LNCAP (cell line): ENCODE measurements at regions not wholly inside any gene's neighbourhood (a gene's known extent, or its start where the extent isn't known, plus 50 kb on each side); places are given as distances from the start of the nearest gene placed in this dataset.

Experiments
- TF ChIP-seq, protein P1 (sequence below): fragments of 450-650 bp; IDR thresholded peaks from 2 replicates; pipeline ENCODE4 v1.5.1; 2017; ENCODE audit warnings: mild to moderate bottlenecking

DNA sequence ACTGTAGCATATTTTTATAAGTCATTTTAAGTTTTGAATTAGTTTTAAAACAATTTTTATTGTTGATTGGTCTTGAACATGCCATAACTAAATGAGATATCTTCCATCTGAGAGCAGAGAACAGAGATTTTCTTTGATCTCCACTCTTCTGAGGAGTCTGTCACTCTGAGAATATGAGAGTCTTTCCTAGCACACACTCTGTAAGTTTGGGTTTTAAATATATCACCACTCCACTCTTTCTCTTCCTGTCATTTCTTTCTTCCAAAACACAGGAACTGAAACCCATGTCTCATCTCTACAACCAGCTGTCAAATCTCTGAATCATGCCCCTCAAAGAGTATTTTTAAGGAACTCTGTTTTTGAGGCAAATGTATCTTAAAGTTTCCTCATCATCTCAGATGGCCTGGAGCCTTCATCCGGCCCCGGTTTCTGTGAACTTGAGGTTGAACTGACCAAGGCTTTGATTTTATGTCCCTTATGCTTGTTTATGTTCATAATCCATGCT lies 698.2 kb upstream of the SGCG start:
- TF ChIP-seq, protein P1, sequence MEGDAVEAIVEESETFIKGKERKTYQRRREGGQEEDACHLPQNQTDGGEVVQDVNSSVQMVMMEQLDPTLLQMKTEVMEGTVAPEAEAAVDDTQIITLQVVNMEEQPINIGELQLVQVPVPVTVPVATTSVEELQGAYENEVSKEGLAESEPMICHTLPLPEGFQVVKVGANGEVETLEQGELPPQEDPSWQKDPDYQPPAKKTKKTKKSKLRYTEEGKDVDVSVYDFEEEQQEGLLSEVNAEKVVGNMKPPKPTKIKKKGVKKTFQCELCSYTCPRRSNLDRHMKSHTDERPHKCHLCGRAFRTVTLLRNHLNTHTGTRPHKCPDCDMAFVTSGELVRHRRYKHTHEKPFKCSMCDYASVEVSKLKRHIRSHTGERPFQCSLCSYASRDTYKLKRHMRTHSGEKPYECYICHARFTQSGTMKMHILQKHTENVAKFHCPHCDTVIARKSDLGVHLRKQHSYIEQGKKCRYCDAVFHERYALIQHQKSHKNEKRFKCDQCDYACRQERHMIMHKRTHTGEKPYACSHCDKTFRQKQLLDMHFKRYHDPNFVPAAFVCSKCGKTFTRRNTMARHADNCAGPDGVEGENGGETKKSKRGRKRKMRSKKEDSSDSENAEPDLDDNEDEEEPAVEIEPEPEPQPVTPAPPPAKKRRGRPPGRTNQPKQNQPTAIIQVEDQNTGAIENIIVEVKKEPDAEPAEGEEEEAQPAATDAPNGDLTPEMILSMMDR, result no peak

GRCh38 chr13:22483276-22483675 lies 697.5 kb upstream of the SGCG start:
- TF ChIP-seq, protein P1, result no peak

GRCh38 chr13:22486490-22486889 lies 694.3 kb upstream of the SGCG start:
- TF ChIP-seq, protein P1, result no peak

- TF ChIP-seq, protein P1, result no peak
Measured at GRCh38 chr13:22487932-22488331, 692.8 kb upstream of the SGCG start.

DNA sequence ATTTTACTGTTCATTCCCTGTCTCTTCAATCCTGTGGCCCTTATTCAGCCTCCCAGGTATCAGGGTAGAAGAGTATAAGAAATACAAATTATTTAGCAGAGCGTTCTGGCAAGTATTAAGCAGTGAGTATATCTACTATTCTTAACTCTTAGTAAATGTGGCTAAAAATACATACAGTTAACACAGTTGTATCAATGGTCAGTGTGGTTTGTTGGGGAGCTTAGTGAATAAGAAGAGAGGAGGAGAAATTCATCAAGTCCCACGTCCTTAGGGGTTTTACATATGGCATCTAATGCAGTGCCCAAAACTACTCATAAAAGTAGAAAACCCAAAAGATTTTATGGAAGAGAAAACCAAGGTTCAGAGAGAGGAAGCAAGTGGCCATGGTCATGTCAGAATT lies 691.0 kb upstream of the SGCG start:
- TF ChIP-seq, protein P1, result no peak

- TF ChIP-seq, protein P1, result no peak
Measured at GRCh38 chr13:22495819-22496218, 685.0 kb upstream of the SGCG start.

DNA sequence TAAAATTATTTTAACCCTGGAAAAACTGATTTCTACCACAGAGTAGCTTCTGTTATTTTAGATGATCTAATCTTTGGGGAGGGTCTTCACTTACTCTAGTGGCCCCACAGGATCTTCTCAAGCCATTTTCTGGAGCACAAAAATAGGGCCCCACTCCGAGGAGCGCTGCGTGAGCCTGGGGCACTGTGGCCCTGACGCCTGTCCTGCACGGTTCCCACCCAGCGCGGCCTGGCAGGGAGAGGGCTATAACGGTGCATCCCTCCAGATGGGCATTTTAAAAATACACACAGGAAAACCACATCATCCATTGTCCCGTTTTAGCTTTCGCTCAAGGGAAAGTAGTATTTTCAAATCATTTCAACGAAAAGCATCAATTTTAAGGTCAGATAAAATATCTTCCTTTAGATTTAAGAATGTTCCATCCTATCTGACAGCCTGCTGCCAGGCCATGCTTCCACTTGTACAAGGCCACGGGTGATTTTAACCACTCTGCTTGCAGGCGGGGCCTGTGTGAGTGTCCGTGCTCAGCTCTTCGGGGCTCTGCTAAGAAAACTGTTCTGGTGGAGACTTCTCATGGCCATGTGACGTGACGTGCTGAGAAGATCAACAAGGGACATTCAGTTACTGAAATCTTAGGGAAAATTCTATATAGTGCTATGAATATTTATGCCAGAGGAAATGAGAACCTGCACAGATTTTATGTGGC lies 683.8 kb upstream of the SGCG start:
- TF ChIP-seq, protein P1, result no peak
